Smooth muscle cell (in vitro differentiated cells): ENCODE measurements at regions not wholly inside any gene's neighbourhood (a gene's known extent, or its start where the extent isn't known, plus 50 kb on each side); places are given as distances from the start of the nearest gene placed in this dataset.

Experiments
- DNase-seq: peaks from one replicate; lab custom pipeline; 2025; ENCODE audit not compliant: unreplicated experiment; lab: John Stamatoyannopoulos, UW
- H2AFZ ChIP-seq: fragments of 200-600 bp; sonication (generic); 2 replicates; pipeline ENCODE4 v1.6.0; 2016; ENCODE audit warnings: antibody characterized with exemption, low read depth, mild to moderate bottlenecking
- H3F3A ChIP-seq: fragments of 200-600 bp; sonication (generic); 2 replicates; pipeline ENCODE4 v1.6.0; 2017; ENCODE audit warnings: antibody characterized with exemption, low read depth
- H3K27ac ChIP-seq: fragments of 200-600 bp; sonication (generic); 2 replicates; pipeline ENCODE4 v1.5.1; 2016; ENCODE audit warnings: low read depth, mild to moderate bottlenecking
- H3K27me3 ChIP-seq: fragments of 200-600 bp; sonication (generic); 2 replicates; pipeline ENCODE4 v1.6.1; 2016; ENCODE audit warnings: low read depth, mild to moderate bottlenecking
- H3K36me3 ChIP-seq: fragments of 200-600 bp; sonication (generic); 2 replicates; pipeline ENCODE4 v1.5.1; 2016; ENCODE audit warnings: low read depth
- H3K4me1 ChIP-seq: fragments of 200-600 bp; sonication (generic); 2 replicates; pipeline ENCODE4 v1.5.1; 2016; ENCODE audit warnings: low read depth
- H3K4me2 ChIP-seq: fragments of 200-600 bp; sonication (generic); 2 replicates; pipeline ENCODE4 v1.6.0; 2016; ENCODE audit warnings: mild to moderate bottlenecking
- H3K4me3 ChIP-seq: fragments of 200-600 bp; sonication (generic); 2 replicates; pipeline ENCODE4 v1.5.1; 2016; ENCODE audit warnings: mild to moderate bottlenecking
- H3K79me2 ChIP-seq: fragments of 200-600 bp; sonication (generic); 2 replicates; pipeline ENCODE4 v1.6.0; 2016; ENCODE audit warnings: low read depth, mild to moderate bottlenecking
- H3K9ac ChIP-seq: fragments of 200-600 bp; sonication (generic); 2 replicates; pipeline ENCODE4 v1.6.0; 2016; ENCODE audit warnings: low read depth
- H3K9me3 ChIP-seq: fragments of 200-600 bp; sonication (generic); replicated peaks from 2 replicates; pipeline ENCODE4 v1.5.1; 2016; ENCODE audit warnings: low read depth
- H4K20me1 ChIP-seq: fragments of 200-600 bp; sonication (generic); 2 replicates; pipeline ENCODE4 v1.6.0; 2016; ENCODE audit warnings: low read depth
- WGBS: methylation state at CpG from one replicate; pipeline ENCODE4 v1.1.7; 2016; ENCODE audit warnings: low lambda C conversion rate; 5-methylcytosine and 5-hydroxymethylcytosine counted together
- TF ChIP-seq, protein P1 (sequence below): fragments of 200-600 bp; sonication (generic); IDR thresholded peaks from 2 replicates; pipeline ENCODE4 v1.5.1; 2017; ENCODE audit warnings: borderline replicate concordance, mild to moderate bottlenecking, antibody characterized with exemption; ENCODE audit not compliant: insufficient read depth, poor library complexity, severe bottlenecking

DNA sequence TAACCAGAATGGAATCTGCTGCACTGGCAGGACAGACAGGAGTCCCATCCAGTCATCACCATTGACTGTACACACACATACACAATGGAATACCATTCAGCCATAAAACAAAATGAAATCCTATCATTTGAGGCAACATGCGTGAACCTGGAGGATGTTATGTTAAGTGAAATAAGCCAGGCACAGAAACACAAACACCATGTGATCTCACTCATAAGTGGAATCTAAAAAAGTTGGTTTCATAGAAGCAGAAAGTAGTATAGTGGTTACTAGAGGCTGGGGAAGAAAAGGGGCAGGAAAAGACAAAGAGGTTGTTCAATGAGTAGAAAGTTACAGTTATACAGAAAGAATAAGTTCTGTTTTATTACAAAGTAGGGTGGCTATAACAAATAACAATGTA, 884.0 kb upstream of the ACO1 start:
- Histone ChIP-seq H3K9ac (no peak overlapping the region), H3F3A (no peaks in the 10 kb centered on the region), H3K27ac (no peak overlapping the region), H3K27me3 (no peaks in the 10 kb centered on the region), H3K4me3 (no peak overlapping the region), H2AFZ (no peak overlapping the region), H3K9me3 (no peaks in the 10 kb centered on the region), H3K4me1 (no peaks in the 10 kb centered on the region), H3K36me3 (no peaks in the 10 kb centered on the region), H4K20me1 (no peaks in the 10 kb centered on the region), H3K4me2 (no peak overlapping the region), H3K79me2 (no peaks in the 10 kb centered on the region)
- TF ChIP-seq, protein P1, sequence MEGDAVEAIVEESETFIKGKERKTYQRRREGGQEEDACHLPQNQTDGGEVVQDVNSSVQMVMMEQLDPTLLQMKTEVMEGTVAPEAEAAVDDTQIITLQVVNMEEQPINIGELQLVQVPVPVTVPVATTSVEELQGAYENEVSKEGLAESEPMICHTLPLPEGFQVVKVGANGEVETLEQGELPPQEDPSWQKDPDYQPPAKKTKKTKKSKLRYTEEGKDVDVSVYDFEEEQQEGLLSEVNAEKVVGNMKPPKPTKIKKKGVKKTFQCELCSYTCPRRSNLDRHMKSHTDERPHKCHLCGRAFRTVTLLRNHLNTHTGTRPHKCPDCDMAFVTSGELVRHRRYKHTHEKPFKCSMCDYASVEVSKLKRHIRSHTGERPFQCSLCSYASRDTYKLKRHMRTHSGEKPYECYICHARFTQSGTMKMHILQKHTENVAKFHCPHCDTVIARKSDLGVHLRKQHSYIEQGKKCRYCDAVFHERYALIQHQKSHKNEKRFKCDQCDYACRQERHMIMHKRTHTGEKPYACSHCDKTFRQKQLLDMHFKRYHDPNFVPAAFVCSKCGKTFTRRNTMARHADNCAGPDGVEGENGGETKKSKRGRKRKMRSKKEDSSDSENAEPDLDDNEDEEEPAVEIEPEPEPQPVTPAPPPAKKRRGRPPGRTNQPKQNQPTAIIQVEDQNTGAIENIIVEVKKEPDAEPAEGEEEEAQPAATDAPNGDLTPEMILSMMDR = no peak
- DNase-seq = no peak
- WGBS = 89% methylated on average over 1 of the region's 1 CpG

DNA sequence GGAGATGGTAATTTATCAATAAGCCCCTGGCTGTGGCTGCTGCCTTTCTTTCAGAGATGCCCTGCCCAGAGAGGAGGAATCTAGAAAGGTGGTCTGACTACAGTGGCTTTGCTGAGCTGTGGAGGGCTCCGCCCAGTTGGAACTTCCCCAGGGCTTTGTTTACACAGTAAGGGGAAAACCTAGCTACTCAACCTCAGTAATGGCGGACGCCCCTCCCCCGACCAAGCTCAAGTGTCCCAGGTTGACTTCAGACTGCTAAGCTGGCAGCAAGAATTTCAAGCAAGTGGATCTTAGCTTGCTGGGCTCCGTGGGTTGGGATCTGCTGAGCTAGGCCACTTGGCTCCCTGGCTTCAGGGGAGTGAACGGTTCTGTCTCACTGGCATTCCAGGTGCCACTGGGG, 865.4 kb upstream of the ACO1 start:
- H3K79me2 ChIP-seq = no peaks in the 10 kb centered on the region
- H3K27ac ChIP-seq = no peak overlapping the region
- H3K9ac ChIP-seq = no peak overlapping the region
- TF ChIP-seq, protein P1 = no peak
- H3K9me3 ChIP-seq = no peaks in the 10 kb centered on the region
- H3K4me2 ChIP-seq = no peak overlapping the region
- no peak overlapping the region for H2AFZ ChIP-seq
- no peaks in the 10 kb centered on the region for H4K20me1 ChIP-seq
- WGBS = 86% methylated on average over 6 of the region's 6 CpGs
- H3K4me1 ChIP-seq = no peaks in the 10 kb centered on the region
- no peaks in the 10 kb centered on the region for H3F3A ChIP-seq
- no peak for DNase-seq
- no peaks in the 10 kb centered on the region for H3K27me3 ChIP-seq
- no peak overlapping the region for H3K4me3 ChIP-seq
- no peaks in the 10 kb centered on the region for H3K36me3 ChIP-seq

- H3F3A ChIP-seq = no peaks in the 10 kb centered on the region
- no peak overlapping the region for H3K4me3 ChIP-seq
- H3K4me1 ChIP-seq = no peaks in the 10 kb centered on the region
- no peak overlapping the region for H2AFZ ChIP-seq
- no peaks in the 10 kb centered on the region for H4K20me1 ChIP-seq
- H3K9me3 ChIP-seq = no peaks in the 10 kb centered on the region
- WGBS = 91% methylated on average over 5 of the region's 5 CpGs
- DNase-seq = no peak
- no peak overlapping the region for H3K27ac ChIP-seq
- H3K36me3 ChIP-seq = no peaks in the 10 kb centered on the region
- TF ChIP-seq, protein P1 = no peak
- no peaks in the 10 kb centered on the region for H3K27me3 ChIP-seq
- no peaks in the 10 kb centered on the region for H3K79me2 ChIP-seq
- no peak overlapping the region for H3K4me2 ChIP-seq
- H3K9ac ChIP-seq = no peak overlapping the region
Observed at GRCh38 chr9:31519424-31519823, 865.0 kb upstream of the ACO1 start.

DNA sequence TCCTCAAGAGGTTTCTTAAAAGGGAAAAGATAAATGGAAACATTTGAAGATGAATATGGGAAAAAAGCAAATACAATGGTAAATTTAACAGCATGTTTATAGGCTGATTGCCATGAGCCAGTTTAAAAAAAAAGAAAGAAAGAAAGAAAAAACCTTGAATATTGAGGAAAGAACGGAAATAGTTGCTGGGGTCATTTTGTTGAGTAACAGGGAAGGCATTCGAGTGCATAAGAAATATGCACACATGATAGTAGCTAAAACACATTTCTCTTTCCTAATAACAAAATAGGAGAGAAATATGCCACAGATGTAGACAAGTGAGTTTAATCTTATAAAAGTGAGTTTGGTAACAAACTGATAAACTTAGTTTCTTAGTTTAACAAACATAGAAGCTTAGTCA, 864.6 kb upstream of the ACO1 start:
- no peaks in the 10 kb centered on the region for H3K27me3 ChIP-seq
- no peaks in the 10 kb centered on the region for H3K4me1 ChIP-seq
- no peaks in the 10 kb centered on the region for H4K20me1 ChIP-seq
- H3K4me3 ChIP-seq = no peak overlapping the region
- H3K27ac ChIP-seq = no peak overlapping the region
- TF ChIP-seq, protein P1 = no peak
- H2AFZ ChIP-seq = no peak overlapping the region
- H3K4me2 ChIP-seq = no peak overlapping the region
- WGBS = 89% methylated on average over 2 of the region's 2 CpGs
- no peaks in the 10 kb centered on the region for H3K36me3 ChIP-seq
- H3K79me2 ChIP-seq = no peaks in the 10 kb centered on the region
- no peak overlapping the region for H3K9ac ChIP-seq
- no peaks in the 10 kb centered on the region for H3K9me3 ChIP-seq
- DNase-seq = no peak
- H3F3A ChIP-seq = no peaks in the 10 kb centered on the region
